ENCODE measurements at regions not wholly inside any gene's neighbourhood (a gene's known extent, or its start where the extent isn't known, plus 50 kb on each side); places are given as distances from the start of the nearest gene placed in this dataset.

DNA sequence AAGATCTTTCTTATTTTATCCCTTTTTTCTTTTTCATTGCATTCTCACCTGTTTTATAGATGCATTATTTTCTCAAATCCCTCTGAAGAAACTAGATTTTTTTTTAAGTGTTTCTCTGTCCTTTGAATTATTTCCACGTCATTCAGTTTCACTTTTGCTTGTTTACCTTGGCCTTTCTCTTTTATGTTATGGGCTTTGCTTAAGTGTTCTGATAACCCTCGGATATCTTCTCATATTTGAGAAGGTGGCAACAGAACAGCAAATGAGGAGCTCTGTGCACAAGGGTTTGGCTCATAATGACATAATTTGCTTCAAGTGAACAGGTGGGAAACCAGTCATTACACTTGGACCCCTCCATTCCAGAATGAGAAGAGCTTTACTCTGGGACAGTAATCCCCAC, 111.9 kb downstream of the C1D start:
- Histone ChIP-seq H3K9me3 (ENCODE audit: low read depth) (no peaks in the 10 kb centered on the region), H3K4me3 (no peak overlapping the region), H3K36me3 (replicated peaks; ENCODE audit: insufficient read depth, low read depth) (no peaks in the 10 kb centered on the region), H3K27ac (no peak overlapping the region), H3K4me1 (ENCODE audit: insufficient read depth) (peaks cover 5% of the 10 kb centered on the region), H3K27me3 (no peaks in the 10 kb centered on the region), H2AFZ (no peak overlapping the region), H3K79me2 (no peaks in the 10 kb centered on the region), H4K20me1 (ENCODE audit: insufficient read depth, poor library complexity, severe bottlenecking) (no peaks in the 10 kb centered on the region), H3K4me2 (no peak overlapping the region), H3K9me2 (replicated peaks; ENCODE audit: insufficient read depth) (no peaks in the 10 kb centered on the region)
- TF ChIP-seq EZH2phosphoT487 (IDR thresholded peaks at IDR 0.05; ENCODE audit: low read depth, severe bottlenecking, unreplicated experiment) (peak; percentile 40), EZH2 (IDR thresholded peaks at IDR 0.05; ENCODE audit: borderline replicate concordance) (no peak)
- TF ChIP-seq, protein P1, sequence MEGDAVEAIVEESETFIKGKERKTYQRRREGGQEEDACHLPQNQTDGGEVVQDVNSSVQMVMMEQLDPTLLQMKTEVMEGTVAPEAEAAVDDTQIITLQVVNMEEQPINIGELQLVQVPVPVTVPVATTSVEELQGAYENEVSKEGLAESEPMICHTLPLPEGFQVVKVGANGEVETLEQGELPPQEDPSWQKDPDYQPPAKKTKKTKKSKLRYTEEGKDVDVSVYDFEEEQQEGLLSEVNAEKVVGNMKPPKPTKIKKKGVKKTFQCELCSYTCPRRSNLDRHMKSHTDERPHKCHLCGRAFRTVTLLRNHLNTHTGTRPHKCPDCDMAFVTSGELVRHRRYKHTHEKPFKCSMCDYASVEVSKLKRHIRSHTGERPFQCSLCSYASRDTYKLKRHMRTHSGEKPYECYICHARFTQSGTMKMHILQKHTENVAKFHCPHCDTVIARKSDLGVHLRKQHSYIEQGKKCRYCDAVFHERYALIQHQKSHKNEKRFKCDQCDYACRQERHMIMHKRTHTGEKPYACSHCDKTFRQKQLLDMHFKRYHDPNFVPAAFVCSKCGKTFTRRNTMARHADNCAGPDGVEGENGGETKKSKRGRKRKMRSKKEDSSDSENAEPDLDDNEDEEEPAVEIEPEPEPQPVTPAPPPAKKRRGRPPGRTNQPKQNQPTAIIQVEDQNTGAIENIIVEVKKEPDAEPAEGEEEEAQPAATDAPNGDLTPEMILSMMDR (IDR thresholded peaks at IDR 0.05; ENCODE audit: poor library complexity), result no peak
- no peak for DNase-seq (ENCODE audit: low spot score)
- WGBS (ENCODE audit: low lambda C conversion rate, missing lambda C conversion rate), result 49% methylated on average over 2 of the region's 2 CpGs

DNA sequence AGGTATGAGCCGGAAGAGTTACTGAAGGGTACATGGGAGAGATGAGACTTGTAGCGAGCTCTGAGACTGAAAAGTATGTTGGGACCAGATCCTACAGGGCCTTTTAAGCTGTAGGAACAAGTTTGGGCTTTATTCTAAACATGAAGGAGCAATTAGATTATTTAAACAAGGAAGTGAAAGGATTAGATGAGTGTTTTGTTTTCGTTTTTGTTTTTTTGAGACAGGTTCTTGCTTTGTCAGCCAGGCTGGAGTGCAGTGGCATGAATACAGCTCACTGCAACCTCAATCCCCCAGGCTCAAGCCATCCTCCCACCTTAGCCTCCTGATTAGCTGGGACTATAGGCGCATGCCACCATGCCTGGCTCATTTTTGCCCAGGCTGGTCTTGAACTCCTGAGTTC, 110.7 kb downstream of the C1D start:
- 90% methylated on average over 4 of the region's 4 CpGs for WGBS (ENCODE audit: low lambda C conversion rate, missing lambda C conversion rate)
- H2AFZ ChIP-seq, result no peak overlapping the region

DNA sequence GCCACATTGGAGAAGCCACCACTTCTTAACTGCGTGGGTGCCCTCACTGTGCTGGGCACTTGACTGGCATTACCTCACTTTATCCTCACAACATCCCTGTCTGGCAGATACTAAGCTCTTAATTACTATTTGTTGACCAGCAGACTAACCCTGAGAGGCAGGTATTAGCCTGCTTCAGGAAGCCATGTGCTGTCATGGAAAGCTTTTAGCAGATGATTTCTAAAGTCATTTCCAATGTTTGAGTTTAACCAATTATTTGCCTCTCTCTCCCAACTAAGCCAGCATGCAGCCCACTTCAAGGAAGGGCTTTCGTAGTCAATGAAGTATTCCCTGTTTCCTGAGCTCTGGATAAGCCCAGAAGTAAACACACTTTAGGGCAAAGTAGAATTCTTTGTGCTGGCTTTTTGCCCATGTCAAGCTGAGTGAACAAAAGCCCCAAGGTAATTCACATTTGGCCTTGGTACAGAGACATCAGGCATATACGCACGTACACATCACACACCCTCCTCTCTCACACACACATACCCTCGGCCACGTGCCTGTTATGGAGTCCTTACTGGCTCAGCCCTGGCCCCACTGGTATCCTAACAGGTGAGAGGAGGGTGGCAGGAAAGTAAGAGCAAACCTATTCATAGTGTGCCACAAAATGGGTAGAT, 108.6 kb downstream of the C1D start:
- no peak overlapping the region for H3K4me3 ChIP-seq
- no peaks in the 10 kb centered on the region for H3K9me3 ChIP-seq (ENCODE audit: low read depth)
- WGBS (ENCODE audit: low lambda C conversion rate, missing lambda C conversion rate), result 34% methylated on average over 6 of the region's 6 CpGs
- TF ChIP-seq, protein P1 (IDR thresholded peaks at IDR 0.05; ENCODE audit: poor library complexity), result no peak
- TF ChIP-seq EZH2phosphoT487 (IDR thresholded peaks at IDR 0.05; ENCODE audit: low read depth, severe bottlenecking, unreplicated experiment) (no peak), EZH2 (IDR thresholded peaks at IDR 0.05; ENCODE audit: borderline replicate concordance) (no peak)
- H3K9me2 ChIP-seq (replicated peaks; ENCODE audit: insufficient read depth), result no peaks in the 10 kb centered on the region
- no peak overlapping the region for H2AFZ ChIP-seq
- no peaks in the 10 kb centered on the region for H4K20me1 ChIP-seq (ENCODE audit: insufficient read depth, poor library complexity, severe bottlenecking)
- H3K4me1 ChIP-seq (ENCODE audit: insufficient read depth), result peaks cover 5% of the 10 kb centered on the region
- H3K27ac ChIP-seq, result peak overlapping the region; percentile 56
- H3K4me2 ChIP-seq, result no peak overlapping the region
- H3K36me3 ChIP-seq (replicated peaks; ENCODE audit: insufficient read depth, low read depth), result no peaks in the 10 kb centered on the region
- no peaks in the 10 kb centered on the region for H3K79me2 ChIP-seq
- DNase-seq (ENCODE audit: low spot score), result peak; percentile 45
- H3K27me3 ChIP-seq, result no peaks in the 10 kb centered on the region

More for the DNA sequence above, 110.7 kb downstream of the C1D start:
- Histone ChIP-seq H4K20me1 (ENCODE audit: insufficient read depth, poor library complexity, severe bottlenecking) (no peaks in the 10 kb centered on the region), H3K4me1 (ENCODE audit: insufficient read depth) (peaks cover 5% of the 10 kb centered on the region), H3K4me2 (no peak overlapping the region), H3K27me3 (no peaks in the 10 kb centered on the region), H3K36me3 (replicated peaks; ENCODE audit: insufficient read depth, low read depth) (no peaks in the 10 kb centered on the region), H3K9me3 (ENCODE audit: low read depth) (no peaks in the 10 kb centered on the region), H3K9me2 (replicated peaks; ENCODE audit: insufficient read depth) (no peaks in the 10 kb centered on the region), H3K4me3 (no peak overlapping the region), H3K79me2 (no peaks in the 10 kb centered on the region), H3K27ac (no peak overlapping the region)
- no peak for TF ChIP-seq EZH2phosphoT487 (IDR thresholded peaks at IDR 0.05; ENCODE audit: low read depth, severe bottlenecking, unreplicated experiment)
- TF ChIP-seq, protein P1 (IDR thresholded peaks at IDR 0.05; ENCODE audit: poor library complexity), result no peak
- TF ChIP-seq EZH2 (IDR thresholded peaks at IDR 0.05; ENCODE audit: borderline replicate concordance), result no peak
- DNase-seq (ENCODE audit: low spot score), result no peak

All from hepatocyte (in vitro differentiated cells).